Endothelial cell of umbilical vein (primary cell): ENCODE measurements at regions not wholly inside any gene's neighbourhood (a gene's known extent, or its start where the extent isn't known, plus 50 kb on each side); places are given as distances from the start of the nearest gene placed in this dataset.

Experiments used
- BruUV-seq: library from RNA; stranded (reverse); fragments of 400-500 nt; replicated peaks from 2 replicates; lab custom pipeline; 2021; lab: Mats Ljungman, UMichigan
- CTCF ChIA-PET: fragments of 300-600, 350-600 bp; sonication (Branson Sonifier 250); formaldehyde crosslinking; loops from one replicate; lab custom pipeline; 2021; ENCODE audit warnings: antibody characterized with exemption, inconsistent platforms; lab: Charles Lee
- POLR2A ChIA-PET: fragments of 300-600, 350-600 bp; sonication (Branson Sonifier 250); formaldehyde crosslinking; loops from one replicate; lab custom pipeline; 2021; ENCODE audit warnings: antibody characterized with exemption, inconsistent platforms; lab: Charles Lee
- DNase-seq: peaks from one replicate; pipeline ENCODE4 v3.0.0-alpha.2; 2011; ENCODE audit warnings: low read depth, low spot score
- FAIRE-seq: peaks from 2 replicates; lab custom pipeline; 2011; peaks lifted over from hg19 to GRCh38; lab: Jason Lieb, UNC
- H2AFZ ChIP-seq: 2 replicates; pipeline ENCODE4 v1.6.0; 2012; ENCODE audit warnings: low read depth, low read length, control low read depth, inconsistent platforms
- H3K27ac ChIP-seq: 2 replicates; pipeline ENCODE4 v1.5.1; 2011; ENCODE audit warnings: low read depth, mild to moderate bottlenecking, control low read depth, low read length, moderate library complexity; ENCODE audit not compliant: insufficient read depth
- H3K27me3 ChIP-seq, 2 experiments: 2 replicates each; pipeline versions ENCODE4 v1.6.0 to v1.6.1; 2011; ENCODE audit warnings: low read length in 2 of 2, mixed read lengths in 1 of 2; ENCODE audit not compliant: control insufficient read depth in 2 of 2, insufficient read depth in 2 of 2
- H3K36me3 ChIP-seq, 2 experiments: 2 replicates in 1 of 2; 3 replicates in 1 of 2; pipeline ENCODE4 v1.5.1; 2011; ENCODE audit warnings: low read length in 2 of 2, mild to moderate bottlenecking in 1 of 2, moderate library complexity in 1 of 2; ENCODE audit not compliant: control insufficient read depth in 2 of 2, insufficient read depth in 2 of 2; ENCODE audit errors: extremely low read depth in 1 of 2
- H3K4me1 ChIP-seq: 3 replicates; pipeline ENCODE4 v1.5.1; 2011; ENCODE audit warnings: mild to moderate bottlenecking, low read length; ENCODE audit not compliant: control insufficient read depth, insufficient read depth; ENCODE audit errors: extremely low read depth
- H3K4me2 ChIP-seq: 2 replicates; pipeline ENCODE4 v1.6.1; 2011; ENCODE audit warnings: low read length, control low read depth, mixed read lengths; ENCODE audit not compliant: insufficient read depth
- H3K4me3 ChIP-seq, 3 experiments: fragments of 200-600 bp in 1 of 3; sonication (generic), shearing (Covaris generic) in 1 of 3; replicated peaks in 1 of 3; 2 replicates each; pipeline ENCODE4 v1.5.1; 2011 to 2016; ENCODE audit warnings: control low read depth in 3 of 3, low read length in 3 of 3, mild to moderate bottlenecking in 2 of 3, inconsistent platforms in 1 of 3, low read depth in 1 of 3, moderate library complexity in 1 of 3; ENCODE audit not compliant: insufficient read depth in 1 of 3
- H3K79me2 ChIP-seq: 2 replicates; pipeline ENCODE4 v1.6.0; 2012; ENCODE audit warnings: low read length, inconsistent platforms; ENCODE audit not compliant: control insufficient read depth, insufficient read depth
- H3K9ac ChIP-seq: replicated peaks from 2 replicates; pipeline ENCODE3; 2011; ENCODE audit warnings: low read length, control low read depth; ENCODE audit not compliant: insufficient read depth; ENCODE audit errors: extremely low read depth
- H3K9me1 ChIP-seq: replicated peaks from 3 replicates; pipeline ENCODE4 v1.6.0; 2011; ENCODE audit warnings: mild to moderate bottlenecking, low read length; ENCODE audit not compliant: control insufficient read depth, insufficient read depth; ENCODE audit errors: extremely low read depth
- H3K9me3 ChIP-seq: replicated peaks from 2 replicates; pipeline ENCODE4 v1.5.1; 2012; ENCODE audit warnings: low read length, inconsistent platforms; ENCODE audit not compliant: control insufficient read depth, insufficient read depth
- H4K20me1 ChIP-seq: replicated peaks from 2 replicates; pipeline ENCODE3; 2011; ENCODE audit warnings: mild to moderate bottlenecking, low read length; ENCODE audit not compliant: control insufficient read depth, insufficient read depth; ENCODE audit errors: extremely low read depth
- CTCF ChIP-seq, 2 donors: IDR thresholded peaks; 1 replicate in 1 of 2; 2 replicates in 1 of 2; pipeline ENCODE4 v1.5.1; 2011; ENCODE audit warnings: low read length in 2 of 2, mild to moderate bottlenecking in 2 of 2, moderate library complexity in 2 of 2, control low read depth in 1 of 2, inconsistent platforms in 1 of 2, low read depth in 1 of 2; ENCODE audit not compliant: insufficient read depth in 1 of 2; ENCODE audit errors: extremely low read depth in 1 of 2
- EZH2 ChIP-seq: IDR thresholded peaks from 2 replicates; pipeline ENCODE4 v1.6.1; 2012; ENCODE audit warnings: borderline replicate concordance, low read depth, mild to moderate bottlenecking, moderate library complexity, low read length, inconsistent platforms; ENCODE audit not compliant: severe bottlenecking
- FOS ChIP-seq: IDR thresholded peaks from 2 replicates; pipeline ENCODE4 v1.6.1; 2011; ENCODE audit warnings: mild to moderate bottlenecking, low read length, moderate library complexity, borderline replicate concordance; ENCODE audit not compliant: insufficient read depth
- GATA2 ChIP-seq: IDR thresholded peaks from 2 replicates; pipeline ENCODE4 v1.7.0; 2011; ENCODE audit warnings: low read depth, mild to moderate bottlenecking, moderate library complexity, mixed read lengths, low read length; ENCODE audit not compliant: insufficient read length, insufficient read depth
- JUN ChIP-seq: IDR thresholded peaks from 2 replicates; pipeline ENCODE4 v1.6.1; 2011; ENCODE audit warnings: borderline replicate concordance, low read depth; ENCODE audit not compliant: insufficient read length, insufficient read depth
- MYC ChIP-seq: IDR thresholded peaks from one replicate; pipeline ENCODE4 v1.6.1; 2011; ENCODE audit warnings: mild to moderate bottlenecking, low read depth, low read length
- POLR2A ChIP-seq: IDR thresholded peaks from 2 replicates; pipeline ENCODE4 v1.6.1; 2012; ENCODE audit warnings: low read depth, mild to moderate bottlenecking, control low read depth, low read length
- POLR2AphosphoS5 ChIP-seq: IDR thresholded peaks from 2 replicates; pipeline ENCODE4 v1.6.1; 2012; ENCODE audit warnings: low read depth, mild to moderate bottlenecking, control low read depth, low read length, moderate library complexity; ENCODE audit not compliant: insufficient read depth
- dilution Hi-C: fragments of 300-500 bp; cut with MboI; formaldehyde crosslinking; loops from one replicate; pipeline ENCODE4 v1.15.0; 2019; ENCODE audit warnings: low sequenced_read_pairs; ENCODE audit not compliant: extremely low pct_ligation_motif_present
- intact Hi-C: fragments of 100-400 bp; cut with micrococcal nuclease; formaldehyde crosslinking; loops from one replicate; pipeline ENCODE4 v1.10.0; 2022
- TF ChIP-seq, protein P1 (sequence below): IDR thresholded peaks from 2 replicates; pipeline ENCODE4 v1.6.1; 2011; ENCODE audit not compliant: insufficient read depth, insufficient read length

- ChIA-PET CTCF (interaction anchor here (1.1 kb wide), 1 partner anchor 12 kb away, joined by 3 read pairs; no protein-coding TSS in a partner anchor), POLR2A (no interaction called here)
- dilution Hi-C loops (no loop called here), intact Hi-C loops (no loop called here)
- TF ChIP-seq EZH2, result no peak
- no peak for TF ChIP-seq POLR2AphosphoS5
- TF ChIP-seq FOS, result no peak
- no peak for TF ChIP-seq POLR2A
- TF ChIP-seq, protein P1, sequence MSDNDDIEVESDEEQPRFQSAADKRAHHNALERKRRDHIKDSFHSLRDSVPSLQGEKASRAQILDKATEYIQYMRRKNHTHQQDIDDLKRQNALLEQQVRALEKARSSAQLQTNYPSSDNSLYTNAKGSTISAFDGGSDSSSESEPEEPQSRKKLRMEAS, result no peak
- no peak for TF ChIP-seq JUN
- no peak for TF ChIP-seq GATA2
- TF ChIP-seq CTCF (IDR thresholded peaks at IDR 0.05; ENCODE audit: extremely low read depth in 1 of 2, insufficient read depth in 1 of 2, low read depth in 1 of 2, low read length in 2 of 2), result no peak
- TF ChIP-seq MYC, result no peak
- peaks cover 18% of the 10 kb centered on the region for H3K4me1 ChIP-seq
- FAIRE-seq (no peak), DNase-seq (no peak)
- no TSS peak for BruUV-seq
- H4K20me1 ChIP-seq, result no peaks in the 10 kb centered on the region
- H3K4me3 ChIP-seq, result no peak overlapping the region
- H3K9ac ChIP-seq, result no peak overlapping the region
- no peak overlapping the region for H3K27ac ChIP-seq
- H3K9me3 ChIP-seq, result no peaks in the 10 kb centered on the region
- H2AFZ ChIP-seq, result no peak overlapping the region
- H3K79me2 ChIP-seq, result no peaks in the 10 kb centered on the region
- no peaks in the 10 kb centered on the region for H3K36me3 ChIP-seq
- H3K27me3 ChIP-seq, result no peaks in the 10 kb centered on the region
- no peaks in the 10 kb centered on the region for H3K9me1 ChIP-seq
- no peak overlapping the region for H3K4me2 ChIP-seq
Measured at GRCh38 chr12:105855361-105856047, 283.2 kb downstream of the NUAK1 start.
